PFSK-1 (cell line): ENCODE measurements at regions not wholly inside any gene's neighbourhood (a gene's known extent, or its start where the extent isn't known, plus 50 kb on each side); places are given as distances from the start of the nearest gene placed in this dataset.

Experiments used
- POLR2AphosphoS5 ChIP-seq: IDR thresholded peaks from 2 replicates; pipeline ENCODE4 v1.6.1; 2012; ENCODE audit warnings: low read depth, mild to moderate bottlenecking, control low read depth, low read length, moderate library complexity
- TAF1 ChIP-seq: IDR thresholded peaks from 2 replicates; pipeline ENCODE4 v1.6.1; 2012; ENCODE audit warnings: low read length, control low read depth, borderline replicate concordance; ENCODE audit not compliant: insufficient read depth
- TF ChIP-seq, protein P1 (sequence below), 2 experiments: IDR thresholded peaks; 2 replicates each; pipeline versions ENCODE4 v1.6.1 to v1.8.0; 2011 to 2012; ENCODE audit warnings: low read depth in 2 of 2, low read length in 2 of 2, control low read depth in 1 of 2, inconsistent platforms in 1 of 2, mild to moderate bottlenecking in 1 of 2, moderate library complexity in 1 of 2; ENCODE audit not compliant: insufficient read depth in 1 of 2

DNA sequence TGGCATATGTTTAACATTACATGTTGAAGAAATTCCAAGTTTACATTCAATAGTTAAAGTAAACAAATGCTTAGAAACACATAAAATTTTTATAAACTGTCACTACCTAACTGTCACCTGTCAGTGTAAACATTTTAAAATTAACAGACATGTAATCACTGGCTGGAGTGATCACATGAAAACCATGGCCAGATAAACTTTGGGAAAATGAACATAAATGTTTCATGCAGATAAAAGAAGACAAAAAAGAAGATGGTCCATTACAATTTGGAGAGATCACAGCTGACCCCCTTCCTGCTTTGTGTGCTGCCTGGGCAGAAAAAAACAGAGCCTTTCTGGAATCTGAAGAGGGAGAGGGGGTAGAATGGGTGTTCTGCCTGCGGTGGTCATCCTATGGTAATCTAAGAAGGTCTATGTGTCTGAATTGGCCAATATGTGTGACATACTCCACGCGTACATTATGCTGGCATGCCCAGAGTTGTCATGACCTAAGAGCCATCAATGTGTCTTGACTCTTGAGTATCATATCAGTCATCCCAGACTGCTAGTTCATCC, 57.5 kb upstream of the MEOX2 start:
- TF ChIP-seq POLR2AphosphoS5 (no peak), TAF1 (no peak)
- TF ChIP-seq, protein P1, sequence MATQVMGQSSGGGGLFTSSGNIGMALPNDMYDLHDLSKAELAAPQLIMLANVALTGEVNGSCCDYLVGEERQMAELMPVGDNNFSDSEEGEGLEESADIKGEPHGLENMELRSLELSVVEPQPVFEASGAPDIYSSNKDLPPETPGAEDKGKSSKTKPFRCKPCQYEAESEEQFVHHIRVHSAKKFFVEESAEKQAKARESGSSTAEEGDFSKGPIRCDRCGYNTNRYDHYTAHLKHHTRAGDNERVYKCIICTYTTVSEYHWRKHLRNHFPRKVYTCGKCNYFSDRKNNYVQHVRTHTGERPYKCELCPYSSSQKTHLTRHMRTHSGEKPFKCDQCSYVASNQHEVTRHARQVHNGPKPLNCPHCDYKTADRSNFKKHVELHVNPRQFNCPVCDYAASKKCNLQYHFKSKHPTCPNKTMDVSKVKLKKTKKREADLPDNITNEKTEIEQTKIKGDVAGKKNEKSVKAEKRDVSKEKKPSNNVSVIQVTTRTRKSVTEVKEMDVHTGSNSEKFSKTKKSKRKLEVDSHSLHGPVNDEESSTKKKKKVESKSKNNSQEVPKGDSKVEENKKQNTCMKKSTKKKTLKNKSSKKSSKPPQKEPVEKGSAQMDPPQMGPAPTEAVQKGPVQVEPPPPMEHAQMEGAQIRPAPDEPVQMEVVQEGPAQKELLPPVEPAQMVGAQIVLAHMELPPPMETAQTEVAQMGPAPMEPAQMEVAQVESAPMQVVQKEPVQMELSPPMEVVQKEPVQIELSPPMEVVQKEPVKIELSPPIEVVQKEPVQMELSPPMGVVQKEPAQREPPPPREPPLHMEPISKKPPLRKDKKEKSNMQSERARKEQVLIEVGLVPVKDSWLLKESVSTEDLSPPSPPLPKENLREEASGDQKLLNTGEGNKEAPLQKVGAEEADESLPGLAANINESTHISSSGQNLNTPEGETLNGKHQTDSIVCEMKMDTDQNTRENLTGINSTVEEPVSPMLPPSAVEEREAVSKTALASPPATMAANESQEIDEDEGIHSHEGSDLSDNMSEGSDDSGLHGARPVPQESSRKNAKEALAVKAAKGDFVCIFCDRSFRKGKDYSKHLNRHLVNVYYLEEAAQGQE (IDR thresholded peaks at IDR 0.05; ENCODE audit: insufficient read depth in 1 of 2, low read depth in 2 of 2, low read length in 2 of 2) = no peak
